GM19395 (cell line): ENCODE measurements at regions not wholly inside any gene's neighbourhood (a gene's known extent, or its start where the extent isn't known, plus 50 kb on each side); places are given as distances from the start of the nearest gene placed in this dataset.

Source experiments
- ATAC-seq: cut with Tn5 transposase; IDR thresholded peaks from one replicate; pipeline ENCODE4 v1.9.1; 2021; ENCODE audit warnings: mild to moderate bottlenecking, moderate library complexity; ENCODE audit not compliant: unreplicated experiment

GRCh38 chr1:229760478-229760996 is 134.5 kb downstream of the URB2 start:
- no peak for ATAC-seq

- no peak for ATAC-seq
Observed at GRCh38 chr1:229762891-229763290, 136.8 kb downstream of the URB2 start.

GRCh38 chr1:229768232-229768631 is 142.2 kb downstream of the URB2 start:
- ATAC-seq, result no peak

- no peak for ATAC-seq
Observed at GRCh38 chr1:229769006-229769405, 143.0 kb downstream of the URB2 start.

GRCh38 chr1:229769809-229770208 is 143.8 kb downstream of the URB2 start:
- ATAC-seq, result no peak

GRCh38 chr1:229778794-229779193 is 152.7 kb downstream of the URB2 start:
- no peak for ATAC-seq

- ATAC-seq, result no peak
Observed at GRCh38 chr1:229781453-229781852, 155.4 kb downstream of the URB2 start.

- ATAC-seq, result no peak
Observed at GRCh38 chr1:229782469-229782868, 156.4 kb downstream of the URB2 start.

- no peak for ATAC-seq
Observed at GRCh38 chr1:229784834-229785233, 158.8 kb downstream of the URB2 start.

- ATAC-seq, result no peak
Observed at GRCh38 chr1:229786974-229787610, 161.0 kb downstream of the URB2 start.

GRCh38 chr1:229788004-229788403 is 162.0 kb downstream of the URB2 start:
- ATAC-seq, result no peak

GRCh38 chr1:229792012-229792975 is 166.2 kb downstream of the URB2 start:
- no peak for ATAC-seq

- ATAC-seq, result no peak
Observed at GRCh38 chr1:229793488-229793887, 167.4 kb downstream of the URB2 start.

GRCh38 chr1:229798558-229798957 is 172.5 kb downstream of the URB2 start:
- ATAC-seq, result no peak

GRCh38 chr1:229803626-229804217 is 177.7 kb downstream of the URB2 start:
- ATAC-seq, result no peak

GRCh38 chr1:229808272-229808671 is 182.2 kb downstream of the URB2 start:
- ATAC-seq, result no peak

- ATAC-seq, result no peak
Observed at GRCh38 chr1:229810140-229810539, 184.1 kb downstream of the URB2 start.

- ATAC-seq, result no peak
Observed at GRCh38 chr1:229810961-229811360, 184.9 kb downstream of the URB2 start.

- no peak for ATAC-seq
Observed at GRCh38 chr1:229812148-229812547, 186.1 kb downstream of the URB2 start.

GRCh38 chr1:229812693-229813092 is 186.6 kb downstream of the URB2 start:
- no peak for ATAC-seq

- ATAC-seq, result no peak
Observed at GRCh38 chr1:229815076-229815475, 189.0 kb downstream of the URB2 start.

- no peak for ATAC-seq
Observed at GRCh38 chr1:229815961-229816360, 189.9 kb downstream of the URB2 start.
